Tongue (tissue), 1 donor: ENCODE measurements at regions not wholly inside any gene's neighbourhood (a gene's known extent, or its start where the extent isn't known, plus 50 kb on each side); places are given as distances from the start of the nearest gene placed in this dataset.
"Not testable (repeated sequence)": the region's sequence is repeated elsewhere in the genome, so short reads cannot be mapped to it uniquely, and the experiment has no call there.

ENCODE experiments used
- DNase-seq: peaks from one replicate; pipeline ENCODE4 v3.0.0-alpha.2; 2015

GRCh38 chr3:124043023-124043422 lies 51.1 kb upstream of the ROPN1 start:
- no peak for DNase-seq

- no peak for DNase-seq
Observed at GRCh38 chr3:124044956-124045355, 53.0 kb upstream of the ROPN1 start.

GRCh38 chr3:124048967-124049798 lies 57.3 kb upstream of the ROPN1 start:
- no peak for DNase-seq

GRCh38 chr3:124051636-124052035 lies 59.7 kb upstream of the ROPN1 start:
- DNase-seq = no peak

GRCh38 chr3:124053871-124054270 lies 61.9 kb upstream of the ROPN1 start:
- no peak for DNase-seq

- DNase-seq = peak; percentile 48
Observed at GRCh38 chr3:124056846-124057245, 64.9 kb upstream of the ROPN1 start.

- peak; percentile 36 for DNase-seq
Observed at GRCh38 chr3:124057420-124057819, 65.5 kb upstream of the ROPN1 start.

- no peak for DNase-seq
Observed at GRCh38 chr3:124059580-124059979, 67.7 kb upstream of the ROPN1 start.

- DNase-seq = no peak
Observed at GRCh38 chr3:124063197-124063909, 71.4 kb upstream of the ROPN1 start.

- no peak for DNase-seq
Observed at GRCh38 chr3:124064050-124064449, 72.1 kb upstream of the ROPN1 start.

GRCh38 chr3:124066543-124066942 lies 74.6 kb upstream of the ROPN1 start:
- DNase-seq = not testable (repeated sequence)

GRCh38 chr3:124069706-124070105 lies 77.8 kb upstream of the ROPN1 start:
- not testable (repeated sequence) for DNase-seq

GRCh38 chr3:124075090-124075489 lies 83.2 kb upstream of the ROPN1 start:
- not testable (repeated sequence) for DNase-seq

- DNase-seq = no peak
Observed at GRCh38 chr3:124075753-124076152, 83.8 kb upstream of the ROPN1 start.

GRCh38 chr3:124076235-124076634 lies 84.3 kb upstream of the ROPN1 start:
- peak; percentile 44 for DNase-seq

GRCh38 chr3:124078953-124079911 lies 87.3 kb upstream of the ROPN1 start:
- peak; percentile 64 for DNase-seq

GRCh38 chr3:124079912-124080276 lies 88.0 kb upstream of the ROPN1 start:
- no peak for DNase-seq

GRCh38 chr3:124082343-124082742 lies 90.4 kb upstream of the ROPN1 start:
- no peak for DNase-seq

- peak; percentile 91 for DNase-seq
Observed at GRCh38 chr3:124084022-124084881, 92.3 kb upstream of the ROPN1 start.

- no peak for DNase-seq
Observed at GRCh38 chr3:124088801-124089200, 96.9 kb upstream of the ROPN1 start.

GRCh38 chr3:124089214-124089613 lies 97.3 kb upstream of the ROPN1 start:
- no peak for DNase-seq

GRCh38 chr3:124091716-124092115 lies 99.8 kb upstream of the ROPN1 start:
- no peak for DNase-seq
